CD14-positive monocyte (primary cell): ENCODE measurements at regions not wholly inside any gene's neighbourhood (a gene's known extent, or its start where the extent isn't known, plus 50 kb on each side); places are given as distances from the start of the nearest gene placed in this dataset.

Source experiments
- DNase-seq, 3 donors: peaks; one replicate each; pipeline ENCODE4 v3.0.0-alpha.2; 2011 to 2022
- H2AFZ ChIP-seq: 2 replicates; pipeline ENCODE4 v1.6.0; 2012; ENCODE audit warnings: mild to moderate bottlenecking, low read depth, low read length, inconsistent platforms; ENCODE audit not compliant: insufficient read depth, poor library complexity, severe bottlenecking
- H3K27ac ChIP-seq, 2 donors: 1 replicate in 1 of 2; 2 replicates in 1 of 2; pipeline ENCODE4 v1.5.1; 2012 to 2013; ENCODE audit warnings: low read length in 2 of 2, control low read depth in 1 of 2, inconsistent platforms in 1 of 2, low read depth in 1 of 2, mild to moderate bottlenecking in 1 of 2
- H3K27me3 ChIP-seq, 2 donors: one replicate each; pipeline versions ENCODE4 v1.6.0 to v1.6.1; 2011 to 2013; ENCODE audit warnings: low read length in 2 of 2; ENCODE audit not compliant: control insufficient read depth in 2 of 2, insufficient read depth in 2 of 2
- H3K36me3 ChIP-seq, 2 donors: replicated peaks in 1 of 2; 1 replicate in 1 of 2; 2 replicates in 1 of 2; pipeline versions ENCODE4 v1.5.1 to v1.6.1; 2012 to 2013; ENCODE audit warnings: low read length in 2 of 2, control low read depth in 1 of 2, inconsistent platforms in 1 of 2, mild to moderate bottlenecking in 1 of 2; ENCODE audit not compliant: insufficient read depth in 2 of 2, control insufficient read depth in 1 of 2
- H3K4me1 ChIP-seq, 2 donors: 1 replicate in 1 of 2; 2 replicates in 1 of 2; pipeline versions ENCODE4 v1.5.1 to v1.6.1; 2012 to 2013; ENCODE audit warnings: low read length in 2 of 2, control low read depth in 1 of 2, inconsistent platforms in 1 of 2, mild to moderate bottlenecking in 1 of 2, moderate library complexity in 1 of 2; ENCODE audit not compliant: insufficient read depth in 2 of 2, control insufficient read depth in 1 of 2
- H3K4me2 ChIP-seq: replicated peaks from 2 replicates; pipeline ENCODE3; 2012; ENCODE audit warnings: low read length, moderate library complexity, mild to moderate bottlenecking; ENCODE audit not compliant: poor library complexity, severe bottlenecking; ENCODE audit errors: extremely low read depth
- H3K4me3 ChIP-seq, 3 experiments: fragments of 200-600 bp in 1 of 3; sonication (generic) in 1 of 3; replicated peaks in 1 of 3; 1 replicate in 2 of 3; 2 replicates in 1 of 3; pipeline ENCODE4 v1.5.1; 2011 to 2013; ENCODE audit warnings: low read length in 3 of 3, mild to moderate bottlenecking in 3 of 3, control low read depth in 2 of 3, low read depth in 2 of 3, inconsistent platforms in 1 of 3, moderate library complexity in 1 of 3
- H3K79me2 ChIP-seq: 2 replicates; pipeline ENCODE4 v1.6.0; 2012; ENCODE audit warnings: mild to moderate bottlenecking, control low read depth, inconsistent platforms, low read length, moderate library complexity; ENCODE audit not compliant: insufficient read depth
- H3K9ac ChIP-seq: 2 replicates; pipeline ENCODE4 v1.6.0; 2017; ENCODE audit warnings: low read length, mild to moderate bottlenecking; ENCODE audit not compliant: insufficient read depth, poor library complexity, severe bottlenecking
- H3K9me3 ChIP-seq, 2 donors: replicated peaks in 1 of 2; 1 replicate in 1 of 2; 2 replicates in 1 of 2; pipeline versions ENCODE4 v1.5.1 to v1.6.1; 2012 to 2013; ENCODE audit warnings: low read length in 2 of 2, control low read depth in 1 of 2; ENCODE audit not compliant: control insufficient read depth in 1 of 2, insufficient read depth in 1 of 2
- H4K20me1 ChIP-seq: 2 replicates; pipeline ENCODE4 v1.6.0; 2012; ENCODE audit warnings: mild to moderate bottlenecking, low read length, control low read depth, moderate library complexity; ENCODE audit not compliant: insufficient read depth
- H3K27ac Mint-ChIP-seq, 7 donors: one replicate each; pipeline ENCODE4 v1.8.0; 2020; ENCODE audit warnings: mild to moderate bottlenecking in 7 of 7, mixed read lengths in 7 of 7, moderate library complexity in 6 of 7, inconsistent platforms in 2 of 7
- H3K27me3 Mint-ChIP-seq, 3 donors: one replicate each; pipeline ENCODE4 v1.8.0; 2021 to 2022; ENCODE audit warnings: low read depth in 3 of 3, mild to moderate bottlenecking in 3 of 3, mixed read lengths in 3 of 3, moderate library complexity in 3 of 3, inconsistent platforms in 1 of 3
- H3K36me3 Mint-ChIP-seq, 2 donors: one replicate each; pipeline ENCODE4 v1.8.0; 2020; ENCODE audit warnings: mixed read lengths in 2 of 2, inconsistent platforms in 1 of 2, mild to moderate bottlenecking in 1 of 2
- H3K4me1 Mint-ChIP-seq: one replicate; pipeline ENCODE4 v1.8.0; 2020; ENCODE audit warnings: mild to moderate bottlenecking, mixed read lengths
- H3K4me3 Mint-ChIP-seq, 2 donors: one replicate each; pipeline ENCODE4 v1.8.0; 2020; ENCODE audit warnings: mild to moderate bottlenecking in 2 of 2, mixed read lengths in 2 of 2, moderate library complexity in 1 of 2
- H3K9me3 Mint-ChIP-seq, 7 donors: one replicate each; pipeline ENCODE4 v1.8.0; 2020 to 2022; ENCODE audit warnings: mixed read lengths in 7 of 7, mild to moderate bottlenecking in 6 of 7, moderate library complexity in 6 of 7, inconsistent platforms in 2 of 7
- CTCF ChIP-seq: fragments of 200-600 bp; IDR thresholded peaks from one replicate; pipeline ENCODE4 v1.8.0; 2022; ENCODE audit warnings: antibody characterized with exemption, mild to moderate bottlenecking
- WGBS: methylation state at CpG from one replicate; pipeline ENCODE4 v1.1.5; 2013; ENCODE audit warnings: missing lambda C conversion rate; ENCODE audit not compliant: insufficient coverage; 5-methylcytosine and 5-hydroxymethylcytosine counted together
- intact Hi-C, 2 donors: fragments of 100-400 bp; cut with micrococcal nuclease; formaldehyde crosslinking; loops; one replicate each; pipeline versions ENCODE4 v1.15.0 to v1.15.1; 2023

- H3K4me1 Mint-ChIP-seq = no peaks in the 10 kb centered on the region
- TF ChIP-seq CTCF = no peak
- Histone ChIP-seq H4K20me1 (no peaks in the 10 kb centered on the region), H3K4me3 (no peak overlapping the region), H3K79me2 (no peaks in the 10 kb centered on the region), H3K27me3 (no peaks in the 10 kb centered on the region), H3K9me3 (no peaks in the 10 kb centered on the region), H3K27ac (no peak overlapping the region), H3K36me3 (no peaks in the 10 kb centered on the region), H3K4me2 (no peak overlapping the region), H3K4me1 (no peaks in the 10 kb centered on the region), H2AFZ (no peak overlapping the region), H3K9ac (no peak overlapping the region)
- H3K36me3 Mint-ChIP-seq = no peaks in the 10 kb centered on the region
- DNase-seq = no peak
- no peak overlapping the region for H3K27ac Mint-ChIP-seq
- peaks cover 0 to 2% (median 0%) of the 10 kb centered on the region in 3 donors for H3K27me3 Mint-ChIP-seq
- intact Hi-C loops = no loop called here
- no peak overlapping the region for H3K4me3 Mint-ChIP-seq
- no peaks in the 10 kb centered on the region for H3K9me3 Mint-ChIP-seq
Measured at GRCh38 chr1:188557053-188557452, 1728.3 kb downstream of the PLA2G4A start.

GRCh38 chr1:188582911-188583532, 1754.3 kb downstream of the PLA2G4A start:
- no peaks in the 10 kb centered on the region for H3K36me3 Mint-ChIP-seq

More at GRCh38 chr1:188582911-188583532, 1754.3 kb downstream of the PLA2G4A start:
- Mint-ChIP-seq H3K27ac (no peak overlapping the region), H3K27me3 (no peaks in the 10 kb centered on the region), H3K4me3 (no peak overlapping the region), H3K9me3 (peaks cover 0 to 2% (median 0%) of the 10 kb centered on the region in 7 donors), H3K4me1 (no peaks in the 10 kb centered on the region)
- H3K9ac ChIP-seq = no peak overlapping the region
- intact Hi-C loops = no loop called here
- no peaks in the 10 kb centered on the region for H3K9me3 ChIP-seq
- DNase-seq = no peak
- no peaks in the 10 kb centered on the region for H3K79me2 ChIP-seq
- TF ChIP-seq CTCF = no peak
- no peaks in the 10 kb centered on the region for H3K36me3 ChIP-seq
- no peaks in the 10 kb centered on the region for H4K20me1 ChIP-seq
- H3K27me3 ChIP-seq = no peaks in the 10 kb centered on the region
- H3K4me3 ChIP-seq = no peak overlapping the region
- no peaks in the 10 kb centered on the region for H3K4me1 ChIP-seq
- H2AFZ ChIP-seq = no peak overlapping the region
- no peak overlapping the region for H3K27ac ChIP-seq
- no peak overlapping the region for H3K4me2 ChIP-seq
- WGBS = no CpG with 5 or more reads among the region's 2 CpGs
